ENCODE measurements at regions not wholly inside any gene's neighbourhood (a gene's known extent, or its start where the extent isn't known, plus 50 kb on each side); places are given as distances from the start of the nearest gene placed in this dataset.
"Not testable (repeated sequence)": the region's sequence is repeated elsewhere in the genome, so short reads cannot be mapped to it uniquely, and the experiment has no call there.

GRCh38 chr11:81340225-81340624, 1393.4 kb downstream of the FAM181B start:
- ATAC-seq (no peak), DNase-seq (no peak)
- Histone ChIP-seq H3K9me3 (ENCODE audit: control insufficient read depth, low read length) (no peaks in the 10 kb centered on the region), H3K4me1 (ENCODE audit: control insufficient read depth, insufficient read depth, low read length) (no peaks in the 10 kb centered on the region), H3K27me3 (ENCODE audit: control insufficient read depth, insufficient read depth) (no peaks in the 10 kb centered on the region), H3K27ac (ENCODE audit: low read length) (no peak overlapping the region), H3K4me3 (ENCODE audit: low read length) (no peak overlapping the region)
- 87% methylated on average over 1 of the region's 1 CpG for WGBS
- intact Hi-C loops (cut with DNase I), result no loop called here

- 65% methylated on average over 2 of the region's 2 CpGs for WGBS
- Histone ChIP-seq H3K27me3 (ENCODE audit: control insufficient read depth, insufficient read depth) (no peaks in the 10 kb centered on the region), H3K9me3 (ENCODE audit: control insufficient read depth, low read length) (no peaks in the 10 kb centered on the region), H3K4me1 (ENCODE audit: control insufficient read depth, insufficient read depth, low read length) (no peaks in the 10 kb centered on the region), H3K27ac (ENCODE audit: low read length) (no peak overlapping the region), H3K4me3 (ENCODE audit: low read length) (no peak overlapping the region)
- ATAC-seq (no peak), DNase-seq (no peak)
- intact Hi-C loops (cut with DNase I), result no loop called here
These were observed 1394.1 kb downstream of the FAM181B start for GRCh38 chr11:81339521-81339920.

GRCh38 chr11:81337756-81338155, 1395.9 kb downstream of the FAM181B start:
- Histone ChIP-seq H3K4me3 (ENCODE audit: low read length) (no peak overlapping the region), H3K4me1 (ENCODE audit: control insufficient read depth, insufficient read depth, low read length) (no peaks in the 10 kb centered on the region), H3K9me3 (ENCODE audit: control insufficient read depth, low read length) (no peaks in the 10 kb centered on the region), H3K27me3 (ENCODE audit: control insufficient read depth, insufficient read depth) (no peaks in the 10 kb centered on the region), H3K27ac (ENCODE audit: low read length) (no peak overlapping the region)
- DNase-seq (no peak), ATAC-seq (no peak)
- WGBS, result 62% methylated on average over 3 of the region's 3 CpGs
- intact Hi-C loops (cut with DNase I), result no loop called here

- DNase-seq, result no peak
- 65% methylated on average over 2 of the region's 2 CpGs for WGBS
These were observed 1401.4 kb downstream of the FAM181B start for GRCh38 chr11:81332276-81332675.

GRCh38 chr11:81331611-81332235, 1401.9 kb downstream of the FAM181B start:
- intact Hi-C loops (cut with DNase I), result no loop called here
- no peak for ATAC-seq
- Histone ChIP-seq H3K4me3 (ENCODE audit: low read length) (no peak overlapping the region), H3K27me3 (ENCODE audit: control insufficient read depth, insufficient read depth) (no peaks in the 10 kb centered on the region), H3K9me3 (ENCODE audit: control insufficient read depth, low read length) (no peaks in the 10 kb centered on the region), H3K27ac (ENCODE audit: low read length) (no peak overlapping the region), H3K4me1 (ENCODE audit: control insufficient read depth, insufficient read depth, low read length) (no peaks in the 10 kb centered on the region)
- DNase-seq, result no peak
- WGBS, result 86% methylated on average over 9 of the region's 9 CpGs

More at GRCh38 chr11:81332276-81332675, 1401.4 kb downstream of the FAM181B start:
- no peaks in the 10 kb centered on the region for H3K27me3 ChIP-seq (ENCODE audit: control insufficient read depth, insufficient read depth)
- no peak overlapping the region for H3K4me3 ChIP-seq (ENCODE audit: low read length)
- no peaks in the 10 kb centered on the region for H3K9me3 ChIP-seq (ENCODE audit: control insufficient read depth, low read length)
- H3K27ac ChIP-seq (ENCODE audit: low read length), result no peak overlapping the region
- intact Hi-C loops (cut with DNase I), result no loop called here
- no peaks in the 10 kb centered on the region for H3K4me1 ChIP-seq (ENCODE audit: control insufficient read depth, insufficient read depth, low read length)
- ATAC-seq, result no peak

- intact Hi-C loops (cut with DNase I), result no loop called here
- no peaks in the 10 kb centered on the region for H3K9me3 ChIP-seq (ENCODE audit: control insufficient read depth, low read length)
- H3K4me3 ChIP-seq (ENCODE audit: low read length), result no peak overlapping the region
- no peak overlapping the region for H3K27ac ChIP-seq (ENCODE audit: low read length)
- ATAC-seq, result no peak
- no peaks in the 10 kb centered on the region for H3K4me1 ChIP-seq (ENCODE audit: control insufficient read depth, insufficient read depth, low read length)
- no peaks in the 10 kb centered on the region for H3K27me3 ChIP-seq (ENCODE audit: control insufficient read depth, insufficient read depth)
- DNase-seq, result no peak
- WGBS, result 68% methylated on average over 4 of the region's 4 CpGs
These were observed 1402.6 kb downstream of the FAM181B start for GRCh38 chr11:81331088-81331487.

GRCh38 chr11:81303038-81303664, 1430.5 kb downstream of the FAM181B start:
- ATAC-seq, result no peak
- intact Hi-C loops (cut with DNase I), result no loop called here
- no peak overlapping the region for H3K27ac ChIP-seq (ENCODE audit: low read length)
- H3K27me3 ChIP-seq (ENCODE audit: control insufficient read depth, insufficient read depth), result no peaks in the 10 kb centered on the region
- H3K4me1 ChIP-seq (ENCODE audit: control insufficient read depth, insufficient read depth, low read length), result no peaks in the 10 kb centered on the region
- H3K4me3 ChIP-seq (ENCODE audit: low read length), result no peak overlapping the region
- no peak for DNase-seq
- WGBS, result 76% methylated on average over 5 of the region's 5 CpGs
- no peaks in the 10 kb centered on the region for H3K9me3 ChIP-seq (ENCODE audit: control insufficient read depth, low read length)

- no peak for DNase-seq
- H3K27me3 ChIP-seq (ENCODE audit: control insufficient read depth, insufficient read depth), result no peaks in the 10 kb centered on the region
- ATAC-seq, result no peak
- H3K27ac ChIP-seq (ENCODE audit: low read length), result no peak overlapping the region
- WGBS, result 73% methylated on average over 6 of the region's 6 CpGs
- intact Hi-C loops (cut with DNase I), result no loop called here
- no peaks in the 10 kb centered on the region for H3K4me1 ChIP-seq (ENCODE audit: control insufficient read depth, insufficient read depth, low read length)
- H3K9me3 ChIP-seq (ENCODE audit: control insufficient read depth, low read length), result no peaks in the 10 kb centered on the region
- H3K4me3 ChIP-seq (ENCODE audit: low read length), result no peak overlapping the region
These were observed 1432.4 kb downstream of the FAM181B start for GRCh38 chr11:81301166-81301830.

- Histone ChIP-seq H3K27ac (ENCODE audit: low read length) (no peak overlapping the region), H3K9me3 (ENCODE audit: control insufficient read depth, low read length) (peaks cover 2% of the 10 kb centered on the region), H3K4me3 (ENCODE audit: low read length) (no peak overlapping the region), H3K4me1 (ENCODE audit: control insufficient read depth, insufficient read depth, low read length) (no peaks in the 10 kb centered on the region), H3K27me3 (ENCODE audit: control insufficient read depth, insufficient read depth) (no peaks in the 10 kb centered on the region)
- intact Hi-C loops (cut with DNase I), result no loop called here
- no peak for ATAC-seq
- no peak for DNase-seq
- 60% methylated on average over 5 of the region's 5 CpGs for WGBS
These were observed 1446.7 kb downstream of the FAM181B start for GRCh38 chr11:81286959-81287358.

- H3K4me1 ChIP-seq (ENCODE audit: control insufficient read depth, insufficient read depth, low read length), result no peaks in the 10 kb centered on the region
- peaks cover 2% of the 10 kb centered on the region for H3K9me3 ChIP-seq (ENCODE audit: control insufficient read depth, low read length)
- intact Hi-C loops (cut with DNase I), result no loop called here
- no peak overlapping the region for H3K27ac ChIP-seq (ENCODE audit: low read length)
- ATAC-seq (no peak), DNase-seq (no peak)
- no peak overlapping the region for H3K4me3 ChIP-seq (ENCODE audit: low read length)
- H3K27me3 ChIP-seq (ENCODE audit: control insufficient read depth, insufficient read depth), result no peaks in the 10 kb centered on the region
These were observed 1447.1 kb downstream of the FAM181B start for GRCh38 chr11:81286550-81286949.

- not testable (repeated sequence) for ATAC-seq
These were observed 1453.4 kb downstream of the FAM181B start for GRCh38 chr11:81280228-81280627.

More at GRCh38 chr11:81280228-81280627, 1453.4 kb downstream of the FAM181B start:
- H3K4me3 ChIP-seq (ENCODE audit: low read length); intact Hi-C loops (cut with DNase I); H3K4me1 ChIP-seq (ENCODE audit: control insufficient read depth, insufficient read depth, low read length); H3K27ac ChIP-seq (ENCODE audit: low read length); DNase-seq; H3K27me3 ChIP-seq (ENCODE audit: control insufficient read depth, insufficient read depth); H3K9me3 ChIP-seq (ENCODE audit: control insufficient read depth, low read length): not testable (repeated sequence)
- 85% methylated on average over 1 of the region's 1 CpG for WGBS
